RWPE2 (cell line): ENCODE measurements at regions not wholly inside any gene's neighbourhood (a gene's known extent, or its start where the extent isn't known, plus 50 kb on each side); places are given as distances from the start of the nearest gene placed in this dataset.

Source experiments
- ATAC-seq: fragments of 200-7000 bp; cut with Tn5 transposase; 3 replicates; pipeline ENCODE4 v1.9.1; 2021; ENCODE audit warnings: low read depth
- DNase-seq: peaks from one replicate; pipeline ENCODE4 v3.0.0-alpha.2; 2020; ENCODE audit warnings: low spot score
- H3K27ac ChIP-seq: fragments of 450-650 bp; 2 replicates; pipeline ENCODE4 v1.5.1; 2017; ENCODE audit warnings: mild to moderate bottlenecking; ENCODE audit not compliant: poor library complexity, severe bottlenecking
- H3K27me3 ChIP-seq: fragments of 250-450 bp; sonication (Bioruptor Pico); 2 replicates; pipeline ENCODE4 v1.5.1; 2021; ENCODE audit warnings: mild to moderate bottlenecking, moderate library complexity; ENCODE audit not compliant: insufficient read depth, poor library complexity, severe bottlenecking
- H3K36me3 ChIP-seq: fragments of 250-450 bp; sonication (Bioruptor Pico); 2 replicates; pipeline ENCODE4 v1.5.1; 2020; ENCODE audit warnings: low read depth, mild to moderate bottlenecking, moderate library complexity
- H3K4me1 ChIP-seq: fragments of 250-450 bp; sonication (Bioruptor Pico); 2 replicates; pipeline ENCODE4 v1.5.1; 2021; ENCODE audit warnings: mild to moderate bottlenecking, moderate library complexity; ENCODE audit not compliant: insufficient read depth, poor library complexity, severe bottlenecking
- H3K4me3 ChIP-seq: fragments of 250-450 bp; sonication (Bioruptor Pico); 2 replicates; pipeline ENCODE4 v1.5.1; 2021; ENCODE audit warnings: mild to moderate bottlenecking, moderate library complexity; ENCODE audit not compliant: severe bottlenecking
- H3K9me3 ChIP-seq: fragments of 250-450 bp; sonication (Bioruptor Pico); 2 replicates; pipeline ENCODE4 v1.5.1; 2021; ENCODE audit warnings: mild to moderate bottlenecking, moderate library complexity; ENCODE audit not compliant: severe bottlenecking
- TF ChIP-seq, protein P1 (sequence below): fragments of 450-650 bp; IDR thresholded peaks from one replicate; pipeline ENCODE4 v1.5.1; 2017; ENCODE audit warnings: mild to moderate bottlenecking, moderate library complexity; ENCODE audit not compliant: poor library complexity, severe bottlenecking

GRCh38 chr9:32899761-32900160 is 101.7 kb downstream of the APTX start:
- Histone ChIP-seq H3K9me3 (no peaks in the 10 kb centered on the region), H3K36me3 (no peaks in the 10 kb centered on the region), H3K27me3 (no peaks in the 10 kb centered on the region), H3K27ac (no peak overlapping the region), H3K4me3 (no peak overlapping the region), H3K4me1 (no peaks in the 10 kb centered on the region)
- DNase-seq, result no peak
- no peak for ATAC-seq
- TF ChIP-seq, protein P1, sequence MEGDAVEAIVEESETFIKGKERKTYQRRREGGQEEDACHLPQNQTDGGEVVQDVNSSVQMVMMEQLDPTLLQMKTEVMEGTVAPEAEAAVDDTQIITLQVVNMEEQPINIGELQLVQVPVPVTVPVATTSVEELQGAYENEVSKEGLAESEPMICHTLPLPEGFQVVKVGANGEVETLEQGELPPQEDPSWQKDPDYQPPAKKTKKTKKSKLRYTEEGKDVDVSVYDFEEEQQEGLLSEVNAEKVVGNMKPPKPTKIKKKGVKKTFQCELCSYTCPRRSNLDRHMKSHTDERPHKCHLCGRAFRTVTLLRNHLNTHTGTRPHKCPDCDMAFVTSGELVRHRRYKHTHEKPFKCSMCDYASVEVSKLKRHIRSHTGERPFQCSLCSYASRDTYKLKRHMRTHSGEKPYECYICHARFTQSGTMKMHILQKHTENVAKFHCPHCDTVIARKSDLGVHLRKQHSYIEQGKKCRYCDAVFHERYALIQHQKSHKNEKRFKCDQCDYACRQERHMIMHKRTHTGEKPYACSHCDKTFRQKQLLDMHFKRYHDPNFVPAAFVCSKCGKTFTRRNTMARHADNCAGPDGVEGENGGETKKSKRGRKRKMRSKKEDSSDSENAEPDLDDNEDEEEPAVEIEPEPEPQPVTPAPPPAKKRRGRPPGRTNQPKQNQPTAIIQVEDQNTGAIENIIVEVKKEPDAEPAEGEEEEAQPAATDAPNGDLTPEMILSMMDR, result no peak

GRCh38 chr9:32906213-32906612 is 95.2 kb downstream of the APTX start:
- H3K27me3 ChIP-seq, result no peaks in the 10 kb centered on the region
- H3K9me3 ChIP-seq, result no peaks in the 10 kb centered on the region
- no peaks in the 10 kb centered on the region for H3K36me3 ChIP-seq
- TF ChIP-seq, protein P1, result no peak
- H3K4me1 ChIP-seq, result no peaks in the 10 kb centered on the region
- H3K27ac ChIP-seq, result no peak overlapping the region
- ATAC-seq (no peak), DNase-seq (no peak)
- no peak overlapping the region for H3K4me3 ChIP-seq

- H3K4me3 ChIP-seq, result no peak overlapping the region
- TF ChIP-seq, protein P1, result no peak
- no peak overlapping the region for H3K27ac ChIP-seq
- H3K36me3 ChIP-seq, result no peaks in the 10 kb centered on the region
- DNase-seq, result no peak
- no peaks in the 10 kb centered on the region for H3K27me3 ChIP-seq
- no peaks in the 10 kb centered on the region for H3K9me3 ChIP-seq
- ATAC-seq, result no peak
- H3K4me1 ChIP-seq, result no peaks in the 10 kb centered on the region
These were observed 85.6 kb downstream of the APTX start for GRCh38 chr9:32915802-32916201.

- 0 out of 3 replicates have a peak, but pooled peaks have one; percentile 31 for ATAC-seq
- H3K9me3 ChIP-seq, result no peaks in the 10 kb centered on the region
- no peaks in the 10 kb centered on the region for H3K36me3 ChIP-seq
- no peak overlapping the region for H3K4me3 ChIP-seq
- no peak overlapping the region for H3K27ac ChIP-seq
- TF ChIP-seq, protein P1, result no peak
- DNase-seq, result no peak
- H3K27me3 ChIP-seq, result no peaks in the 10 kb centered on the region
- H3K4me1 ChIP-seq, result no peaks in the 10 kb centered on the region
These were observed 82.8 kb downstream of the APTX start for GRCh38 chr9:32918628-32919027.
